NB4 (cell line): ENCODE measurements at regions not wholly inside any gene's neighbourhood (a gene's known extent, or its start where the extent isn't known, plus 50 kb on each side); places are given as distances from the start of the nearest gene placed in this dataset.

Experiments used
- CTCF ChIP-seq: IDR thresholded peaks from one replicate; pipeline ENCODE4 v1.5.1; 2012; ENCODE audit warnings: low read depth, low read length
- MYC ChIP-seq: IDR thresholded peaks from 2 replicates; pipeline ENCODE4 v1.6.1; 2011; ENCODE audit warnings: low read depth, low read length

GRCh38 chr1:38758820-38759219 lies 100.8 kb downstream of the RRAGC start:
- no peak for TF ChIP-seq MYC
- TF ChIP-seq CTCF = no peak
